HepG2 (cell line): ENCODE measurements at regions not wholly inside any gene's neighbourhood (a gene's known extent, or its start where the extent isn't known, plus 50 kb on each side); places are given as distances from the start of the nearest gene placed in this dataset.
A peak's percentile ranks its signal among the peaks of the same experiment; 100 is the strongest.

Experiments used
- ATAC-seq: fragments of 200-7000 bp; cut with Tn5 transposase; 3 replicates; pipeline ENCODE4 v1.9.1; 2020; ENCODE audit warnings: mild to moderate bottlenecking, moderate library complexity
- BruUV-seq: library from RNA; stranded (reverse); fragments of 400-500 nt; replicated peaks from 2 replicates; lab custom pipeline; 2021; lab: Mats Ljungman, UMichigan
- CTCF ChIA-PET: fragments of 300-600 bp; formaldehyde crosslinking; extraction: SDS; loops from one replicate; lab custom pipeline; 2021; ENCODE audit warnings: low total read pairs, inconsistent platforms, low intra/inter-chr PET ratio; lab: Yijun Ruan, JAX
- POLR2A ChIA-PET: fragments of 350-600 bp; sonication (Branson Sonifier 250); formaldehyde crosslinking; loops from one replicate; lab custom pipeline; 2020; ENCODE audit warnings: antibody characterized with exemption, inconsistent platforms; lab: Yijun Ruan, JAX
- DNase-seq: peaks from one replicate; pipeline ENCODE4 v3.0.0-alpha.2; 2015; ENCODE audit warnings: low spot score
- FAIRE-seq: peaks from 3 replicates; lab custom pipeline; 2011; peaks lifted over from hg19 to GRCh38; lab: Jason Lieb, UNC
- H2AFZ ChIP-seq: one replicate; pipeline ENCODE4 v1.6.1; 2011; ENCODE audit warnings: low read length, inconsistent platforms
- H3K27ac ChIP-seq: fragments of 300-600 bp; 3 replicates; pipeline ENCODE4 v1.8.0; 2011; ENCODE audit warnings: mixed run types, mild to moderate bottlenecking, mixed read lengths, low read length, inconsistent platforms; ENCODE audit not compliant: insufficient read depth; ENCODE audit errors: extremely low read length
- H3K27me3 ChIP-seq, 2 experiments: fragments of 200-600 bp in 1 of 2; 2 replicates in 1 of 2; 3 replicates in 1 of 2; pipeline versions ENCODE4 v1.6.0 to v1.8.0; 2011; ENCODE audit warnings: low read length in 2 of 2, mild to moderate bottlenecking in 2 of 2, moderate library complexity in 2 of 2, inconsistent platforms in 1 of 2; ENCODE audit not compliant: insufficient read depth in 2 of 2, control insufficient read depth in 1 of 2
- H3K36me3 ChIP-seq, 2 experiments: fragments of 200-600 bp in 1 of 2; replicated peaks in 1 of 2; 2 replicates in 1 of 2; 3 replicates in 1 of 2; pipeline versions ENCODE4 v1.5.1 to v1.8.0; 2011; ENCODE audit warnings: low read length in 2 of 2, inconsistent platforms in 1 of 2; ENCODE audit not compliant: insufficient read depth in 2 of 2, control insufficient read depth in 1 of 2
- H3K4me1 ChIP-seq: 2 replicates; pipeline ENCODE4 v1.5.1; 2012; ENCODE audit warnings: low read length, inconsistent platforms; ENCODE audit not compliant: insufficient read depth
- H3K4me2 ChIP-seq: 2 replicates; pipeline ENCODE4 v1.6.0; 2011; ENCODE audit warnings: low read depth, low read length, inconsistent platforms
- H3K4me3 ChIP-seq, 3 experiments: fragments of 200-600 bp in 1 of 3; sonication (generic), shearing (Covaris generic) in 1 of 3; replicated peaks in 1 of 3; 2 replicates each; pipeline ENCODE4 v1.5.1; 2011 to 2016; ENCODE audit warnings: low read length in 3 of 3, inconsistent platforms in 2 of 3, low read depth in 2 of 3, mild to moderate bottlenecking in 2 of 3, control low read depth in 1 of 3, mixed read lengths in 1 of 3; ENCODE audit not compliant: insufficient read depth in 1 of 3
- H3K79me2 ChIP-seq: one replicate; pipeline ENCODE4 v1.6.1; 2011; ENCODE audit warnings: low read length, inconsistent platforms; ENCODE audit not compliant: insufficient read depth
- H3K9ac ChIP-seq: 2 replicates; pipeline ENCODE4 v1.6.0; 2011; ENCODE audit warnings: mild to moderate bottlenecking, low read depth, low read length, inconsistent platforms; ENCODE audit not compliant: insufficient read depth
- H3K9me3 ChIP-seq: 2 replicates; pipeline ENCODE4 v1.5.1; 2012; ENCODE audit warnings: mild to moderate bottlenecking, low read length
- H4K20me1 ChIP-seq: 2 replicates; pipeline ENCODE4 v1.6.0; 2011; ENCODE audit warnings: inconsistent platforms, mild to moderate bottlenecking, low read length, moderate library complexity; ENCODE audit not compliant: insufficient read depth
- GFI1 ChIP-seq: sonication (generic); formaldehyde crosslinking; IDR thresholded peaks from 2 replicates; pipeline ENCODE4 v1.5.0; 2020; ENCODE audit warnings: missing genetic modification reagents, mild to moderate bottlenecking, borderline replicate concordance
- SRSF1 ChIP-seq: fragments of 200-400 bp; formaldehyde crosslinking; optimal IDR thresholded peaks from 2 replicates; pipeline ENCODE3; 2017; ENCODE audit warnings: mild to moderate bottlenecking, low read depth, low read length, moderate library complexity
- ZFX ChIP-seq: sonication (generic); formaldehyde crosslinking; IDR thresholded peaks from 2 replicates; pipeline ENCODE4 v1.4.0; 2020; ENCODE audit warnings: mild to moderate bottlenecking, low read depth, missing genetic modification reagents, moderate library complexity
- ZNF253 ChIP-seq: sonication (generic); formaldehyde crosslinking; IDR thresholded peaks from 2 replicates; pipeline ENCODE4 v1.8.0; 2022; ENCODE audit warnings: mild to moderate bottlenecking, missing genetic modification reagents, borderline replicate concordance
- WGBS: methylation state at CpG from one replicate; pipeline ENCODE4 v1.1.6; 2017; ENCODE audit warnings: low lambda C conversion rate; 5-methylcytosine and 5-hydroxymethylcytosine counted together
- in situ Hi-C: cut with HindIII; loops from 2 replicates; pipeline ENCODE4 v1.10.0; 2017; ENCODE audit warnings: low pct_unique_long_range_greater_than_20kb; ENCODE audit not compliant: extremely low pct_ligation_motif_present
- intact Hi-C: fragments of 100-400 bp; cut with micrococcal nuclease; formaldehyde crosslinking; loops from one replicate; pipeline ENCODE4 v1.10.0; 2022; ENCODE audit not compliant: unreplicated experiment
- TF ChIP-seq, protein P1 (sequence below): sonication (generic); formaldehyde crosslinking; conservative IDR thresholded peaks from 2 replicates; pipeline ENCODE4 v1.4.0; 2020; ENCODE audit warnings: missing genetic modification reagents

DNA sequence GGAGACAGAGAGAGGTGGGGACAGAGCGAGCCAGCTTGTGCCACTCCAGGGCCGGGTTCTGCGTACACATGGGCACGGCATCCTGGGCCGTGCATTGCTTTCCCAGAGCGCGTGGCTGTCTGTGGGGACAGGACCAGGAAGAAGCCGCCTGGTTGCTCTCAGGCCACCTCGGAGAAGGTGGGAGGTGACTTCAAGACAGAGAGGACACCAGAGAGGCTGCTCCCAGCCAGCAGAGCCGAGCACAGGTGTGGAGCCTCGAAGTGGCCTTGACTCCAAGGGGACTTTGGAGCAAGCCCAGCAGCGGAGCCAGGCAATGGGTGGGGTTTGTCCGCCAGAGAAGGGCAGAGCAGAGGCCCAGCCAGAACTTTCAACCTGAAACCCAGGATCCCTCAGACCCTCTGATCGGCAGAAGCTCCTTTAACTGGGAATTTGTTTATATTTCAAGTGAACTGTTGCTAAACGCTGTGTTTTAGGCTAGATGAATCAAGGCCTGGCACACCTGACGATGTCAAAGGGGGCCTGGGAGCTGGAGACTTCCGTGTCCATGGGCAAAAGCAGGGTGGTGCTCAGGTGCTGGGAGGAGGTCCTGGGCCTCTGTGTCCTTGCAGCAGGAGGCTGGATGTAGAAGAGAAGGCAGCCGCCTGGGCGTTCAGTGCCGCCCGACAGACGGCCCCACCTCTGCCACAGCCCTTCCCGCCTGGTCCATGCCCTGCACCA lies 262.1 kb downstream of the DLL1 start:
- H2AFZ ChIP-seq: no peak overlapping the region
- no peaks in the 10 kb centered on the region for H3K4me1 ChIP-seq
- WGBS: 50% methylated on average over 18 of the region's 23 CpGs
- H3K36me3 ChIP-seq: no peaks in the 10 kb centered on the region
- ChIA-PET POLR2A (no interaction called here), CTCF (no interaction called here)
- no TSS peak for BruUV-seq
- H3K4me2 ChIP-seq: no peak overlapping the region
- intact Hi-C loops: no loop called here
- TF ChIP-seq SRSF1 (no peak), GFI1 (CRISPR knock-in tag) (no peak), ZFX (no peak), ZNF253 (CRISPR knock-in tag) (no peak)
- TF ChIP-seq, protein P1, sequence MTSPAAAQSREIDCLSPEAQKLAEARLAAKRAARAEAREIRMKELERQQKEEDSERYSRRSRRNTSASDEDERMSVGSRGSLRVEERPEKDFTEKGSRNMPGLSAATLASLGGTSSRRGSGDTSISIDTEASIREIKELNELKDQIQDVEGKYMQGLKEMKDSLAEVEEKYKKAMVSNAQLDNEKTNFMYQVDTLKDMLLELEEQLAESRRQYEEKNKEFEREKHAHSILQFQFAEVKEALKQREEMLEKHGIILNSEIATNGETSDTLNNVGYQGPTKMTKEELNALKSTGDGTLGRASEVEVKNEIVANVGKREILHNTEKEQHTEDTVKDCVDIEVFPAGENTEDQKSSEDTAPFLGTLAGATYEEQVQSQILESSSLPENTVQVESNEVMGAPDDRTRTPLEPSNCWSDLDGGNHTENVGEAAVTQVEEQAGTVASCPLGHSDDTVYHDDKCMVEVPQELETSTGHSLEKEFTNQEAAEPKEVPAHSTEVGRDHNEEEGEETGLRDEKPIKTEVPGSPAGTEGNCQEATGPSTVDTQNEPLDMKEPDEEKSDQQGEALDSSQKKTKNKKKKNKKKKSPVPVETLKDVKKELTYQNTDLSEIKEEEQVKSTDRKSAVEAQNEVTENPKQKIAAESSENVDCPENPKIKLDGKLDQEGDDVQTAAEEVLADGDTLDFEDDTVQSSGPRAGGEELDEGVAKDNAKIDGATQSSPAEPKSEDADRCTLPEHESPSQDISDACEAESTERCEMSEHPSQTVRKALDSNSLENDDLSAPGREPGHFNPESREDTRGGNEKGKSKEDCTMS (CRISPR knock-in tag): no peak
- H3K27me3 ChIP-seq: peaks cover 9 to 45% of the 10 kb centered on the region in 2 experiments; a peak in 4 of 5 replicates
- DNase-seq (no peak), FAIRE-seq (no peak), ATAC-seq (peak; percentile 19; the same call in 2 of the 3 replicates)
- H3K9ac ChIP-seq: no peak overlapping the region
- no peaks in the 10 kb centered on the region for H4K20me1 ChIP-seq
- no peaks in the 10 kb centered on the region for H3K79me2 ChIP-seq
- in situ Hi-C loops: no loop called here
- H3K4me3 ChIP-seq: no peak overlapping the region
- H3K27ac ChIP-seq: no peak overlapping the region
- peaks cover 6% of the 10 kb centered on the region; the same call in 1 of the 2 replicates for H3K9me3 ChIP-seq
